ENCODE measurements at regions not wholly inside any gene's neighbourhood (a gene's known extent, or its start where the extent isn't known, plus 50 kb on each side); places are given as distances from the start of the nearest gene placed in this dataset.

GRCh38 chr21:16642353-16642752, 870.5 kb upstream of the CXADR start:
- no peak overlapping the region for H3K27ac ChIP-seq
- TF ChIP-seq CTCF (conservative IDR thresholded peaks at IDR 0.05) (no peak), ZFX (IDR thresholded peaks at IDR 0.05) (no peak)

GRCh38 chr21:16644685-16645084, 868.2 kb upstream of the CXADR start:
- H3K27ac ChIP-seq, result no peak overlapping the region
- TF ChIP-seq ZFX (IDR thresholded peaks at IDR 0.05) (no peak), CTCF (conservative IDR thresholded peaks at IDR 0.05) (no peak)

GRCh38 chr21:16650714-16651366, 862.0 kb upstream of the CXADR start:
- no peak for TF ChIP-seq ZFX (IDR thresholded peaks at IDR 0.05)
- no peak for TF ChIP-seq CTCF (conservative IDR thresholded peaks at IDR 0.05)
- H3K27ac ChIP-seq, result no peak overlapping the region

- TF ChIP-seq ZFX (IDR thresholded peaks at IDR 0.05) (no peak), CTCF (conservative IDR thresholded peaks at IDR 0.05) (no peak)
Measured at GRCh38 chr21:16651956-16652355, 860.9 kb upstream of the CXADR start.

GRCh38 chr21:16663436-16663835, 849.4 kb upstream of the CXADR start:
- H3K27ac ChIP-seq, result no peak overlapping the region
- no peak for TF ChIP-seq ZFX (IDR thresholded peaks at IDR 0.05)
- TF ChIP-seq CTCF (conservative IDR thresholded peaks at IDR 0.05), result no peak

More at GRCh38 chr21:16651956-16652355, 860.9 kb upstream of the CXADR start:
- no peak overlapping the region for H3K27ac ChIP-seq

- TF ChIP-seq ZFX (IDR thresholded peaks at IDR 0.05) (no peak), CTCF (conservative IDR thresholded peaks at IDR 0.05) (no peak)
- H3K27ac ChIP-seq, result no peak overlapping the region
Measured at GRCh38 chr21:16667395-16667794, 845.4 kb upstream of the CXADR start.

- no peak overlapping the region for H3K27ac ChIP-seq
- TF ChIP-seq ZFX (IDR thresholded peaks at IDR 0.05), result no peak
- TF ChIP-seq CTCF (conservative IDR thresholded peaks at IDR 0.05), result no peak
Measured at GRCh38 chr21:16674949-16675348, 837.9 kb upstream of the CXADR start.

Measured in C4-2B (cell line).